Limb (tissue), 2 donors: ENCODE measurements at regions not wholly inside any gene's neighbourhood (a gene's known extent, or its start where the extent isn't known, plus 50 kb on each side); places are given as distances from the start of the nearest gene placed in this dataset.

ENCODE experiments used
- DNase-seq, 2 donors: peaks; one replicate each; pipeline ENCODE4 v3.0.0-alpha.2; 2016; ENCODE audit errors: extremely low spot score in 2 of 2

- no peak for DNase-seq
Measured at GRCh38 chr18:42137693-42138375, 182.8 kb downstream of the PIK3C3 start.

GRCh38 chr18:42141439-42141838 is 186.4 kb downstream of the PIK3C3 start:
- no peak for DNase-seq

- DNase-seq: no peak
Measured at GRCh38 chr18:42155024-42155423, 200.0 kb downstream of the PIK3C3 start.

- no peak for DNase-seq
Measured at GRCh38 chr18:42156281-42156680, 201.2 kb downstream of the PIK3C3 start.

- DNase-seq: no peak
Measured at GRCh38 chr18:42157420-42157819, 202.4 kb downstream of the PIK3C3 start.

- DNase-seq: no peak
Measured at GRCh38 chr18:42157878-42158277, 202.8 kb downstream of the PIK3C3 start.

GRCh38 chr18:42159146-42159545 is 204.1 kb downstream of the PIK3C3 start:
- DNase-seq: no peak

- DNase-seq: no peak
Measured at GRCh38 chr18:42163321-42163720, 208.3 kb downstream of the PIK3C3 start.

GRCh38 chr18:42164556-42164955 is 209.5 kb downstream of the PIK3C3 start:
- no peak for DNase-seq

GRCh38 chr18:42165922-42166513 is 211.0 kb downstream of the PIK3C3 start:
- DNase-seq: no peak

GRCh38 chr18:42168487-42168886 is 213.5 kb downstream of the PIK3C3 start:
- DNase-seq: no peak

GRCh38 chr18:42168907-42169306 is 213.9 kb downstream of the PIK3C3 start:
- no peak for DNase-seq

- DNase-seq: peak in 1 of 2 donors; percentile 40
Measured at GRCh38 chr18:42174909-42175308, 219.9 kb downstream of the PIK3C3 start.

- no peak for DNase-seq
Measured at GRCh38 chr18:42176599-42176998, 221.6 kb downstream of the PIK3C3 start.

GRCh38 chr18:42177390-42177789 is 222.4 kb downstream of the PIK3C3 start:
- DNase-seq: no peak

- no peak for DNase-seq
Measured at GRCh38 chr18:42178376-42179080, 223.5 kb downstream of the PIK3C3 start.

GRCh38 chr18:42179542-42180121 is 224.6 kb downstream of the PIK3C3 start:
- DNase-seq: no peak

- DNase-seq: no peak
Measured at GRCh38 chr18:42181474-42181873, 226.4 kb downstream of the PIK3C3 start.

- DNase-seq: no peak
Measured at GRCh38 chr18:42182728-42183700, 228.0 kb downstream of the PIK3C3 start.

GRCh38 chr18:42183746-42184145 is 228.7 kb downstream of the PIK3C3 start:
- no peak for DNase-seq
